Spleen (tissue), 11 donors: ENCODE measurements at regions not wholly inside any gene's neighbourhood (a gene's known extent, or its start where the extent isn't known, plus 50 kb on each side); places are given as distances from the start of the nearest gene placed in this dataset.

Experiments
- DNase-seq: peaks from one replicate; pipeline ENCODE4 v3.0.0-alpha.2; 2020
- H3K27ac ChIP-seq, 8 donors: fragments of 200-600 bp; sonication (generic) in 7 of 8; 1 replicate in 4 of 8; 2 replicates in 4 of 8; pipeline versions ENCODE4 v1.5.0 to v1.8.0; 2016 to 2021; ENCODE audit warnings: inconsistent platforms in 4 of 8, mild to moderate bottlenecking in 4 of 8, moderate library complexity in 1 of 8
- H3K27me3 ChIP-seq, 7 donors: fragments of 200-600 bp; sonication (generic) in 6 of 7; replicated peaks in 1 of 7; 1 replicate in 4 of 7; 2 replicates in 3 of 7; pipeline versions ENCODE4 v1.5.0 to v1.8.0; 2016 to 2021; ENCODE audit warnings: inconsistent platforms in 3 of 7, mild to moderate bottlenecking in 1 of 7
- H3K36me3 ChIP-seq, 6 donors: fragments of 200-600 bp; sonication (generic) in 5 of 6; 1 replicate in 4 of 6; 2 replicates in 2 of 6; pipeline versions ENCODE4 v1.5.0 to v1.8.0; 2016 to 2021; ENCODE audit warnings: inconsistent platforms in 2 of 6
- H3K4me1 ChIP-seq, 6 donors: fragments of 200-600 bp; sonication (generic) in 5 of 6; 1 replicate in 3 of 6; 2 replicates in 3 of 6; pipeline versions ENCODE4 v1.5.0 to v1.8.0; 2016 to 2021; ENCODE audit warnings: inconsistent platforms in 3 of 6
- H3K4me3 ChIP-seq, 8 donors: fragments of 200-600 bp; sonication (generic) in 7 of 8; 1 replicate in 4 of 8; 2 replicates in 4 of 8; pipeline versions ENCODE4 v1.5.0 to v1.8.0; 2016 to 2021; ENCODE audit warnings: inconsistent platforms in 4 of 8, mild to moderate bottlenecking in 4 of 8, moderate library complexity in 2 of 8
- H3K9me3 ChIP-seq, 8 donors: fragments of 200-600 bp; sonication (generic) in 7 of 8; 1 replicate in 4 of 8; 2 replicates in 4 of 8; pipeline versions ENCODE4 v1.5.0 to v1.8.0; 2016 to 2021; ENCODE audit warnings: inconsistent platforms in 4 of 8
- POLR2A ChIP-seq, 3 donors: fragments of 450-650 bp; IDR thresholded peaks; one replicate each; pipeline ENCODE4 v1.5.1; 2017; ENCODE audit warnings: antibody characterized with exemption in 3 of 3, mild to moderate bottlenecking in 1 of 3
- POLR2AphosphoS5 ChIP-seq, 3 donors: sonication (generic); formaldehyde crosslinking; IDR thresholded peaks; one replicate each; pipeline ENCODE4 v1.5.1; 2017; ENCODE audit warnings: antibody characterized with exemption in 3 of 3
- whole genome bisulfite sequencing, 5 donors: extraction: QIAGEN DNeasy Blood & Tissue Kit in 3 of 5; methylation state at CpG; one replicate each; pipeline versions ENCODE4 v1.1.5 to v1.1.7; 2013 to 2018; 5-methylcytosine and 5-hydroxymethylcytosine counted together
- intact Hi-C: fragments of 100-400 bp; cut with DNase I; formaldehyde crosslinking; loops from one replicate; pipeline ENCODE4 v1.15.0; 2023; ENCODE audit warnings: low total_unique reads
- TF ChIP-seq, protein P1 (sequence below), 11 experiments: fragments of 200-600 bp in 7 of 11; fragments of 450-650 bp in 4 of 11; sonication (generic) in 4 of 11; IDR thresholded peaks in 8 of 11; conservative IDR thresholded peaks in 3 of 11; 1 replicate in 7 of 11; 2 replicates in 4 of 11; pipeline versions ENCODE4 v1.4.0 to v1.8.0; 2016 to 2021; ENCODE audit warnings: antibody characterized with exemption in 11 of 11, inconsistent platforms in 4 of 11, mild to moderate bottlenecking in 1 of 11
- donor health status: healthy with polysubstance abuse.
- donor health status: DM: no; HTN: no; CAD: no; lungs with moderate emphysema.
- donor health status: DM: no; HTN: no; CAD: no.
- donor health status: Bipolar disorder and iron deficiency.
- donor health status: healthy.
- donor health status: DM: no; HTN: no; CAD: no.
- donor health status: DM: yes; HTN: yes; CAD: no.

GRCh38 chr2:129757366-129757914 is 222.0 kb upstream of the RAB6C start:
- Histone ChIP-seq H3K27me3 (peaks cover 0 to 4% (median 0%) of the 10 kb centered on the region in 7 donors), H3K9me3 (no peaks in the 10 kb centered on the region), H3K36me3 (no peaks in the 10 kb centered on the region), H3K4me3 (no peak overlapping the region), H3K27ac (no peak overlapping the region), H3K4me1 (peaks cover 0 to 12% (median 0%) of the 10 kb centered on the region in 6 donors)
- WGBS, 5 donors = 89 to 93% (median 91%) methylated on average over 6 to 9 of the region's 9 CpGs
- peak; percentile 47 for DNase-seq
- TF ChIP-seq POLR2AphosphoS5 (IDR thresholded peaks at IDR 0.05) (no peak), POLR2A (IDR thresholded peaks at IDR 0.05) (no peak)
- TF ChIP-seq, protein P1, sequence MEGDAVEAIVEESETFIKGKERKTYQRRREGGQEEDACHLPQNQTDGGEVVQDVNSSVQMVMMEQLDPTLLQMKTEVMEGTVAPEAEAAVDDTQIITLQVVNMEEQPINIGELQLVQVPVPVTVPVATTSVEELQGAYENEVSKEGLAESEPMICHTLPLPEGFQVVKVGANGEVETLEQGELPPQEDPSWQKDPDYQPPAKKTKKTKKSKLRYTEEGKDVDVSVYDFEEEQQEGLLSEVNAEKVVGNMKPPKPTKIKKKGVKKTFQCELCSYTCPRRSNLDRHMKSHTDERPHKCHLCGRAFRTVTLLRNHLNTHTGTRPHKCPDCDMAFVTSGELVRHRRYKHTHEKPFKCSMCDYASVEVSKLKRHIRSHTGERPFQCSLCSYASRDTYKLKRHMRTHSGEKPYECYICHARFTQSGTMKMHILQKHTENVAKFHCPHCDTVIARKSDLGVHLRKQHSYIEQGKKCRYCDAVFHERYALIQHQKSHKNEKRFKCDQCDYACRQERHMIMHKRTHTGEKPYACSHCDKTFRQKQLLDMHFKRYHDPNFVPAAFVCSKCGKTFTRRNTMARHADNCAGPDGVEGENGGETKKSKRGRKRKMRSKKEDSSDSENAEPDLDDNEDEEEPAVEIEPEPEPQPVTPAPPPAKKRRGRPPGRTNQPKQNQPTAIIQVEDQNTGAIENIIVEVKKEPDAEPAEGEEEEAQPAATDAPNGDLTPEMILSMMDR (IDR thresholded peaks at IDR 0.05 in 8 of 11, conservative IDR thresholded peaks at IDR 0.05 in 3 of 11) = no peak
- intact Hi-C loops = no loop called here

- intact Hi-C loops = no loop called here
- peaks cover 0 to 12% (median 0%) of the 10 kb centered on the region in 6 donors for H3K4me1 ChIP-seq
- peak overlapping the region in 1 of 8 donors; percentile 6 for H3K27ac ChIP-seq
- no peaks in the 10 kb centered on the region for H3K36me3 ChIP-seq
- TF ChIP-seq, protein P1 (IDR thresholded peaks at IDR 0.05 in 8 of 11, conservative IDR thresholded peaks at IDR 0.05 in 3 of 11) = no peak
- no peak for TF ChIP-seq POLR2A (IDR thresholded peaks at IDR 0.05)
- no peak for TF ChIP-seq POLR2AphosphoS5 (IDR thresholded peaks at IDR 0.05)
- WGBS, 5 donors = 44 to 56% (median 51%) methylated on average over 14 to 15 of the region's 15 CpGs
- peak; percentile 40 for DNase-seq
- H3K9me3 ChIP-seq = no peaks in the 10 kb centered on the region
- peaks cover 0 to 4% (median 0%) of the 10 kb centered on the region in 7 donors for H3K27me3 ChIP-seq
- H3K4me3 ChIP-seq = peak overlapping the region in 3 of 8 donors; percentile 24 to 54 (median 35)
Observed at GRCh38 chr2:129757915-129758783, 221.3 kb upstream of the RAB6C start.

GRCh38 chr2:129758784-129759471 is 220.5 kb upstream of the RAB6C start:
- intact Hi-C loops = no loop called here
- H3K4me3 ChIP-seq = peak overlapping the region in 3 of 8 donors; percentile 24 to 54 (median 35)
- peaks cover 0 to 4% (median 0%) of the 10 kb centered on the region in 7 donors for H3K27me3 ChIP-seq
- TF ChIP-seq POLR2A (IDR thresholded peaks at IDR 0.05) = no peak
- TF ChIP-seq, protein P1 (IDR thresholded peaks at IDR 0.05 in 8 of 11, conservative IDR thresholded peaks at IDR 0.05 in 3 of 11) = no peak
- TF ChIP-seq POLR2AphosphoS5 (IDR thresholded peaks at IDR 0.05) = no peak
- DNase-seq = peak; percentile 74
- H3K36me3 ChIP-seq = no peaks in the 10 kb centered on the region
- peak overlapping the region in 1 of 8 donors; percentile 6 for H3K27ac ChIP-seq
- 26 to 38% (median 36%) methylated on average over 13 to 14 of the region's 14 CpGs for WGBS, 5 donors
- no peaks in the 10 kb centered on the region for H3K9me3 ChIP-seq
- peaks cover 0 to 12% (median 0%) of the 10 kb centered on the region in 6 donors for H3K4me1 ChIP-seq
